Activated naive CD4-positive, alpha-beta T cell treated with anti-CD3 and anti-CD28 coated beads, Interleukin-2, amount 50 U/mL, for 72 hours (primary cell): ENCODE measurements at regions not wholly inside any gene's neighbourhood (a gene's known extent, or its start where the extent isn't known, plus 50 kb on each side); places are given as distances from the start of the nearest gene placed in this dataset.

ENCODE experiments used
- ATAC-seq, 2 donors: fragments of 150-1000 bp; cut with Tn5 transposase; 2 replicates each; pipeline ENCODE4 v1.10.0; 2021; ENCODE audit warnings: mild to moderate bottlenecking in 2 of 2, moderate library complexity in 2 of 2
- DNase-seq, 2 donors: peaks; one replicate each; pipeline ENCODE4 v3.0.0; 2021 to 2022; ENCODE audit warnings: low spot score in 2 of 2
- H3K27ac Mint-ChIP-seq, 2 donors: one replicate each; pipeline ENCODE4 v1.8.0; 2022; ENCODE audit warnings: mild to moderate bottlenecking in 2 of 2, mixed read lengths in 2 of 2
- H3K36me3 Mint-ChIP-seq, 2 donors: one replicate each; pipeline ENCODE4 v1.8.0; 2022; ENCODE audit warnings: mixed read lengths in 2 of 2
- H3K9me3 Mint-ChIP-seq, 2 donors: one replicate each; pipeline ENCODE4 v1.8.0; 2022; ENCODE audit warnings: mixed read lengths in 2 of 2

DNA sequence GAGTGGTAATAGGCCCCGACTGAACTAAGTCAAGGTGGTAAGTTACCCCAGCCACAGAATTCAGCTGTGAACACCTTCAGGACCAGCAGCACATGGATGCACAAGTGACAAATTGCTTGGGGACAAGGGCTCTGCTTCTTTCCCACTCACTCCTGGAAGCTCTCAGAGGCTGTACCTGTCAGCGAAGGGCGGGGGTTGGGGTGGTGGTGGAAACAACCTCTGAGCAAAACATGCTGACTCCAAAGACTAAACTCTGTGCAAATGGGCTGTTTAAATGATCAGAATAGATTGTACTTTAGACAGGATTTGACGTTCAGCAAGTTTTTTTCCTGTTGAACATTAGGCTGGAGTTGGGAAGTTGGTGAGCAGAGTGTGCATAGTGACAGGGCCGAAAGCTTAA, 544.5 kb upstream of the ZNF608 start:
- H3K27ac Mint-ChIP-seq = no peak overlapping the region
- DNase-seq (no peak), ATAC-seq (no peak)
- H3K9me3 Mint-ChIP-seq = peaks cover 5 to 15% of the 10 kb centered on the region in 2 donors
- H3K36me3 Mint-ChIP-seq = no peaks in the 10 kb centered on the region

DNA sequence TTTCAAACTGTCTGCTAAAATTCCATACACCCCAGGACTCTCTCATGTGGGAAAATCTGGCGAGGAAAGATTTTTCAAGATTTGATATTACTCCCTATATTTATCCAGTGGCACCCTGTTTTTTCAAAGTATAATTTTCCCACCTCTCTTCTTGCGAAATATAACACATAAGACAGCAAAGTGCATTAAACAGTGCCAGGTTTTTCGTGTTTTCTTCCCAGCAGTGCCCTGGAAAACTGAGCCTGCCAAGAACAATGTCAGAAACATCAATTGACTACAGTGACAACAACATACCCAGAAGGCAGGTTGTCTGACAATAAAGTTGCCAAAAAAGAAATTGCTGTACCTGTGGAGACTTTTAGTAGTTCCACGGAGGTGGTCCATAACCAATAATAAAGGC, 545.0 kb upstream of the ZNF608 start:
- no peak for ATAC-seq
- Mint-ChIP-seq H3K36me3 (no peaks in the 10 kb centered on the region), H3K27ac (no peak overlapping the region), H3K9me3 (peaks cover 5 to 15% of the 10 kb centered on the region in 2 donors)
- DNase-seq = no peak

DNA sequence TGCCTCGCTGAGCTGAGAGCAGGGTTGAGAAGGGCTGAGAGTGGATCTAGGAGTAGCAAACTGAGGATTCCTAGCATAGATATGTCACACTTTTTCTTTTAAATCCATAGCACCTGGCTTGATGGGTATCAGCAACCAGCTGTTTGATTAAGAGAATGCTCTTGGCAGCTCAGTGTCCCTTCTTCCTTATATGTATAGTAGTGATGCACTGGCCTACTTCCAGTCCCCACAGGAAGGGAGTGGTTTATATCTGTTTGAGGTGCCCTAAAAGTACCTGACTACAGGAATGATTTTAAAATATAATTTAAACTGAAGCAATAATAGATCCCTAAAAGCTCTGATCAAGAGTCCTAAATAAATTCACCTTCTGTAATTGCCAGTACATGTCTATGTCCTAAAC, 546.8 kb upstream of the ZNF608 start:
- no peaks in the 10 kb centered on the region for H3K36me3 Mint-ChIP-seq

DNA sequence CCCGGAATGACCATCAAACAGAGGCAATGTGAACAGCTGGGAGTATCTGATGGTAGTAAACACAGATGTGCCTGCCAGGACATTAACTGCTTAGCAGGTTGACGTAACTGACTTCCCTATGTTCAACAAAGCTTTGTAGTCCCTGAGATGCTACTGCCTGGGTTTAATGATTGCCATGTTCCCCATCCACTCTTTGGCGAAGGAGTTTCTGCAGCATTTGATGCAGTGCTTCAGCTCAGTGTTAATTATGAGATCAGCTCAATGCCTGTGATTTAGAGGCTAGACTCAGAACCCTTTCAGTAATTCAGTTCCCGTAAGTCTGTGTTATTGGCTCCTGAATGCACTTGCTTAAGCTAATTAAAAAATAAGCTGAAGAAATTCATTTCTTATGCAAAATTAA, 547.3 kb upstream of the ZNF608 start:
- DNase-seq (no peak), ATAC-seq (no peak)
- H3K36me3 Mint-ChIP-seq = no peaks in the 10 kb centered on the region
- H3K27ac Mint-ChIP-seq = no peak overlapping the region
- peaks cover 5 to 15% of the 10 kb centered on the region in 2 donors for H3K9me3 Mint-ChIP-seq

More for the DNA sequence above, 546.8 kb upstream of the ZNF608 start:
- Mint-ChIP-seq H3K27ac (no peak overlapping the region), H3K9me3 (peaks cover 5 to 15% of the 10 kb centered on the region in 2 donors)
- ATAC-seq (no peak), DNase-seq (no peak)

DNA sequence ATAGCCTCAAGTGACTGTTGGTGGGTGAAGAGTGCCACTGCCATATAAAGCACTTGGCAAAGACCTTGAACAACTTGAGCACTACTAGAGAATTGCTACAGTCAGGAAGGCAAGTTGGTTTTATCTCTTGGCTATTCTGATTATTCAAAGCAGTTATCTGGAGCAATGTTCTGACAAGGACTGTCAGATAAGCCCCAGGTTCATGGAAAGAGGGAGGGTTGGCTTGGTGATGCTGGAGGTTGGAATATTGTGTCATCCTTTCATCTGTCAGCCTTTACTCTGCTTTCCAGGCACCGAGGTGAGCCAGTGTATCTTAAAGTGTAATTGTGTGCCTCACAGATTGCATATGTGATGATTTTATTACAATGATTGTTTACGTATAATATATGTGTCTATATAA, 548.4 kb upstream of the ZNF608 start:
- Mint-ChIP-seq H3K9me3 (peaks cover 5 to 15% of the 10 kb centered on the region in 2 donors), H3K27ac (no peak overlapping the region), H3K36me3 (no peaks in the 10 kb centered on the region)
- ATAC-seq (no peak), DNase-seq (no peak)

DNA sequence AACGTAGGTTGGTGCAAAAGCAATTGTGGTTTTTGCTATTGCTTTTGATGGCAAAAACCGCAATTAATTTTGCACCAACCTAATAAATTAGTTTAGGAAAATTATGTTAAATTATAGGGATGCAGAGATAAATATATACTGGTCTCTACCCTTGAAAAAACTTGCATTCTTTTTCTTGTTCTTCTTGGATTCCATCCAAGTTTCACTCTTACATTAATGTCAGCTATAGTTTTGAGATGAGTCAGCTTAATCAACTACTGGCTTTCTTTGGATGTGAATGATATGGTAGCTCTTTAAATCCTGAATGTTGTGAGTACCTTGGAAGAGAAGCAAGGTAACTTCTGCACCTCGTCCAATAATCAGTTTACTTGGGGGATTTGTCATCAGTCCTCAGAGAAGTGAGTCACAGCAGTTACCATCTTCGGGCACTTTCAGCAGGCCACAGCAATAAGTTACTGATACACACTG, 549.0 kb upstream of the ZNF608 start:
- Mint-ChIP-seq H3K9me3 (peaks cover 2 to 11% of the 10 kb centered on the region in 2 donors), H3K36me3 (no peaks in the 10 kb centered on the region), H3K27ac (no peak overlapping the region)
- ATAC-seq (no peak), DNase-seq (no peak)

DNA sequence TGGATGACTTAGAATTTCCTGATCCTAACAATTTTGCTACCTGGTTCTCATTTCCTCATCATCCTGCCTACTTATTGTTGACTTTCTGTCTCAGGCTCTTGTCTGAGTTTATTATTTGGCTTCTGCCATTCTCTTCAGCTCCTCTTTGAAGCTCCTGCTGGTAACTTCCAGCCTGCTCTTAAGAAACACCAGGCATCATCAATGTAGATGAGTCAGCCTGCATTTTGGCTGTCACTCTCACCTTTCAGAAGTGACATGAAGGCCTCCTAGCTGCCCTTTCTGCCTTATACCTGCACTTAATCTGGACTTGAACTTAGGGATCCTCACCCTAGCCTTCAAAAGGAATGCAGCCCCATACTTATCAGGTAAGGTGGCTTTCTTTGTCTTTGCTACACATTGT, 551.8 kb upstream of the ZNF608 start:
- ATAC-seq (no peak), DNase-seq (no peak)
- Mint-ChIP-seq H3K36me3 (no peaks in the 10 kb centered on the region), H3K27ac (no peak overlapping the region), H3K9me3 (peaks cover 0 to 5% of the 10 kb centered on the region in 2 donors)

DNA sequence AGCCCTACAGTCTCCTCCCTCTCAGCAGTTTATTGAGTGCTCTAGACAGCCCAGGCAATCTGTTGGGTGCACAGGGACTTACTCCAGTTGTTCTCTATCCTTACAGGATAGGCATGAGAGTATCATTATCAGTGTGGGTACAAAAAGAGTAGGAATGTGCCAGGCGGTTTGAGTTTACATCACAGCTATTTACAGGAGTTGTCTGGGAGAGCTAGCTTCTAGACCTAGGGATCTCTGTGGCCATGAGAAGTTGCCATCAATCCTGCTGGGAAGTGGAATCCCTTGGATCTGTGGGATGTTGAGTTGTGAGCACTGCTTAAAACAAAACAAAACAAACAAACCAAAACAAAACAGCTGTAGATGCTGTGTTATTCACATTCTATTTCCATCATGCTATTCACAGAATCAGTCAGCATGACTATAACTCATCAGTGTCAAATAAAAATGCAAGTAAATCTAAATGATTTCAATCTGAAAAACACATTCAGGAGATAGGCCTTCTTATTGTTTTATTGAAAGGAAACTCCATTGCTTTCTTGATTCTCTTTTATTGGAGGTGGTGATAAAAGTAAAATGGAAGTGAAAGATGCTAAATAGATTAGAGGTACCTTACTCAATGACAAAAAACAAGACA, 552.4 kb upstream of the ZNF608 start:
- no peak overlapping the region for H3K27ac Mint-ChIP-seq
- peaks cover 0 to 5% of the 10 kb centered on the region in 2 donors for H3K9me3 Mint-ChIP-seq
- ATAC-seq = no peak
- DNase-seq = no peak
- H3K36me3 Mint-ChIP-seq = no peaks in the 10 kb centered on the region

DNA sequence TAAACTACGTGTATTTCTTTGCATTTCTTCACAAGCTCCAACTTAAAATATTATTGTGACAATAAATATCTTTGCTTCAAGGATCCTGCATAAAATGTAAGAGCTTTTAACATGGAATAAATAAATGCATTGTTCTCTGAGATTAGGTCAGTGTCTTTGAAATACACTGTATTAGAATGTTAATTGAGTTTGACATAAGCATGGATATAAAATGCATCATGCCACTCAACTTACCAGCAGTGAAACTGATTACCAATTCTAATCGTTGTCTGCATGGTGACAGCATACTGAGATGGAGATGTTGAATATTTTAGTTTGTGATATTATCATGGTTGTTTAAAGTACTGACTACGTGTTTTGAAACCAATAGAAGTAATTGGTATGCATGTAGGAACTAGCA, 555.3 kb upstream of the ZNF608 start:
- Mint-ChIP-seq H3K36me3 (no peaks in the 10 kb centered on the region), H3K27ac (no peak overlapping the region), H3K9me3 (peaks cover 0 to 7% of the 10 kb centered on the region in 2 donors)
- DNase-seq = no peak
- no peak for ATAC-seq

DNA sequence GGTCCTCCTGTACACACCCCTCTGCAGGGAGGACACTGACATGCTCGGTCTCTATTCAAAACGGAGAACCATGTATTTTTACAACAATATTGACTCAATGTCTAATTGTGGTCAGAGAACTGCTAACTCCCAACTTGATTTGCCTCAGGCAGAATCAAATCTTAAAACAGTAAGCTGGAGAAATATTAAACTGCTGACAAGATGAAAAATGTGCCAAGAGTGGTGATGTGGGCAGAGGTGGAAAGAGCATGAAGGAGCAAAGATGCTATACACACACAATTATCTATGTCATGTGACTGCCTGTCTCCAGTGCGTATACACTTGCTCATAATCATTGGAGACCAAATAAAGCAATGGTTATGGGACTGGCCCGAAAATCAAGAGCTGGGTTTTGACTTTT, 556.1 kb upstream of the ZNF608 start:
- Mint-ChIP-seq H3K27ac (no peak overlapping the region), H3K9me3 (peaks cover 0 to 9% of the 10 kb centered on the region in 2 donors), H3K36me3 (peaks cover under 1 to 1% of the 10 kb centered on the region in 2 donors)
- DNase-seq (no peak), ATAC-seq (no peak)

DNA sequence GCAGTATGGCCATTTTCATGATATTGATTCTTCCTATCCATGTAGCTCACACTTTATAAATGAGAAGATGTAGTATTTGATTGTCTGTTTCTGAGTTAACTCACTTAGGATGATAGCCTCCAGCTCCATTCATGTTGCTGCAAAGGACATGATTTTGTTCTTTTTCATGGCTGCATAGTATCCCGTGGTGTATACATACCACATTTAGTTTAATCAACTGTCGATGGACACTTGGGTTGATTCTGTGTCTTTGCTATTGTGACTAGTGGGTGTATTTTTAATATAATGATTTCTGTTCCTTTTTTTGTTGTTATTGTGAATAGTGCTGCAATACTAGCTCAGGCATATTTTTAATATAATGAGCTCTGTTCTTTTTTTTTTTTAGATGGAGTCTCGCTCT, 560.3 kb upstream of the ZNF608 start:
- ATAC-seq (no peak), DNase-seq (no peak)
- Mint-ChIP-seq H3K27ac (no peak overlapping the region), H3K9me3 (peaks cover 0 to 20% of the 10 kb centered on the region in 2 donors), H3K36me3 (peaks cover 9 to 11% of the 10 kb centered on the region in 2 donors)

DNA sequence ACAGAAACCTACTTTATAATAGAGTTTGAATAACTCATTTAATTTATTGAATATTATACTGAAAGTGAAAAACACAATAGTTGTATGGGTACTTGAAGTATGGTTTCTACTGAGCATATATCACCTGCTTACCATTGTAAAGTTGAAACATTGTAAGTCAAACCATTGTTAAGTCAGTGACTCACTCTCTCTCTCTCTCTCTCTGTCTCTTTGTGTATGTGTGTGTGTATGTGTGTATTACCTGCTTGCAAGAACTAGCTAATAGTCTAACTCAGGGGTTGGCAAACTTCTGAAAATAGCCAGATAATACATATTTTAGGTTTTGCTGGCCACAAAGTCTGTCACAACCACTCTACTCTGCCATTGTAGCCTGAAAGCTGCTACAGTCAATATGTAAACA, 564.3 kb upstream of the ZNF608 start:
- Mint-ChIP-seq H3K9me3 (peaks cover 6 to 22% of the 10 kb centered on the region in 2 donors), H3K27ac (no peak overlapping the region), H3K36me3 (peaks cover 9 to 11% of the 10 kb centered on the region in 2 donors)
- DNase-seq (no peak), ATAC-seq (no peak)

DNA sequence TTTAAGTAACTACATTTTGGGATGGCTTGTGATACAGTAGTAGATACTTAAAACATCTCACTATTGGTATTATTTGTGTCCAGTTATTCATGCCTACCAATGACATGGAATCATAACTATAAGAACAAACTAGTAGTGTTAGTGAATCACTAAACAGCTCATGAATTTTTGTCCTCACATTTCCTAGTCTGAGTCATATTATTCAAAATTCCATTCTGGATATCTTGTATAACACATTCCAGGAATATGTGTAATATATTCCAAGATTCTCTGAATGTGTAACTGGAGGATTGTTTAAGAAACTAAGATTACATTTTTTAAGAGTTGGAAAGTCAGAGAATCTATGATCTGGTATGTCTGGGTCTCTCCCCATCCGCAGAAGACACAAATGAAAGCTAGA, 565.3 kb upstream of the ZNF608 start:
- Mint-ChIP-seq H3K36me3 (peaks cover 9 to 11% of the 10 kb centered on the region in 2 donors), H3K9me3 (peaks cover 6 to 22% of the 10 kb centered on the region in 2 donors), H3K27ac (no peak overlapping the region)
- no peak for ATAC-seq
- DNase-seq = no peak

DNA sequence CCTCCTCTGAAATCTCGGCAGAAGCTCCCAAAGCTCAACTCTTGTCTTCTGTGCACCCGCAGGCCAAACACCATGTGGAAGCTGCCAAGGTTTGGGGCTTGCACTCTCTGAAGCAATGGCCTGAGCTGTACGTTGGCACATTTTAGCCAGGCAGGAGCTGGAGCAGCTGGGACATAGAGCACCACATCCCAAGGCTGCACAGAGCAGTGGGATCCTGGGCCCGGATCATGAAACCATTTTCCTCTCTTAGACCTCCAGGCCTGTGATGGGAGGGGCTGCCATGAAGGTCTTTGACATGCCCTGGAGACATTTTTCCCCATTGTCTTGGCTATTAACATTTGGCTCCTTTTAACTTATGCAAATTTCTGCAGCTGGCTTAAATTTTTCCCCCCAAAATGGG, 567.1 kb upstream of the ZNF608 start:
- ATAC-seq (no peak), DNase-seq (no peak)
- H3K36me3 Mint-ChIP-seq = peaks cover 0 to under 1% of the 10 kb centered on the region in 2 donors
- H3K27ac Mint-ChIP-seq = no peak overlapping the region
- peaks cover 6 to 10% of the 10 kb centered on the region in 2 donors for H3K9me3 Mint-ChIP-seq

DNA sequence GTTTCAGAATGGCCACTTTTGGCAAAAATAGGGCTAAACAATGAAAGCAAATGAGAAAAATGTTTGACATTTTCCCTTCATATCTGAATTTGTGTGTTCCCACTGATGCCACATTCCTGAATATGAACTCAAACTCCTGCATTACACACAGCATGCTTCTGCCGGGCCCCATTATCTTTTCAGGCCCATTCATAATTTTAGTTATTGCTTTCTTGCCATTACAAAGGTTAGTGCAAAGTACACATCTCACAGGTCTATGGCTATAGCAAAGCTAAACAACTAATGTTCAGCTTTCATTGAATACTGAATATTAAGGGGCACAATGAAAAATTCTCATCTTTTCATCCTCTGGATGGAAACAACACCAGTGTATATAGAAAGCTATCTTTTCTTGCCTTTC, 568.9 kb upstream of the ZNF608 start:
- H3K36me3 Mint-ChIP-seq = no peaks in the 10 kb centered on the region
- no peak overlapping the region for H3K27ac Mint-ChIP-seq
- ATAC-seq (no peak), DNase-seq (no peak)
- H3K9me3 Mint-ChIP-seq = peaks cover 9 to 11% of the 10 kb centered on the region in 2 donors

DNA sequence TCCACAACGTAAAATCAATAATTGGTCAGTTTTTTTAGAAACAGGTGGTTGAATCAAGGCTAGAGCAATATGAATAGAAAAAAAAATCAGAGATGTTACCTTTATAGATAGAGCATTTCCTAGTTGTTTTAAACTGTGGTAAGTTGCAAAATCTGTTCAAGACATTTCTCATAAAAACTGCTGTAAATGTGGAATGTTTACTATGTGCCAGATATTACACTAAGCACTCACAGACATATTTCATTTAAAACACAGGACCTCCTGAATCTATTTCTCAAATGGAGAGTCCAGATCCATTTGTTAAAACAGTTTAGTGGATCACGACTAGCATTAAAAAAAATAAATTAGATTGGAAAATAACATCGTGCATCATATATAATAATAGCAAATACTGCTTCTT, 570.0 kb upstream of the ZNF608 start:
- Mint-ChIP-seq H3K27ac (no peak overlapping the region), H3K9me3 (peaks cover 9 to 13% of the 10 kb centered on the region in 2 donors), H3K36me3 (no peaks in the 10 kb centered on the region)
- ATAC-seq (no peak), DNase-seq (no peak)

DNA sequence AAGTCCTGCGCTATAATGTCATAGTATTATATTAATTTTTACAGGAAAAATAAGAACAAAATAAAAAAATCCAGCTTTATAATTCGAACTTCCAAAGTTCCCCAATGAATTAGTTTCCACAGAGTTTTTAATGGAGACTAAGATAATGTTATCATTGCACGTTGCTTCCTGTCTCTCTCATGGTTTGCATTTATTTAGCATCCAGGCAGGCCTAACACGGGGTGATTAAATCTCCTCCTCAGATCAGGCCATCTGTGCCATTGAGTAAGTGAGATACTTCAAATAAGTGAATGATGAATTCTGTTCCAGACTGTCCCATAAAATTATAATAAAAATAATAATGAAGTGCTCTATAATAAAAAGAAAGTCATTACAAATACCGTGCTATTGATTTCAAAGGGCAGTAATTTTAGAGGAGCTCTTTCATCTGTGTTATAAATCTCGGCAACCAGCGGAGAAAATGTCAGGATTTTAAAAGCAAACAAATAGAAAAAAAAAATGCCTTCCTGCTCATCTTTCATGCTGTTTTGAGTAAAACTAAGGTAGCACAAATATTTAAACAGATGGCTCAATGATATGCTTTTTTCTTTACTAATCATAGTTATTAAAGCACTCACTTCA, 570.6 kb upstream of the ZNF608 start:
- H3K9me3 Mint-ChIP-seq = peaks cover 9 to 17% of the 10 kb centered on the region in 2 donors
- no peak overlapping the region for H3K27ac Mint-ChIP-seq
- DNase-seq (no peak), ATAC-seq (no peak)
- no peaks in the 10 kb centered on the region for H3K36me3 Mint-ChIP-seq

DNA sequence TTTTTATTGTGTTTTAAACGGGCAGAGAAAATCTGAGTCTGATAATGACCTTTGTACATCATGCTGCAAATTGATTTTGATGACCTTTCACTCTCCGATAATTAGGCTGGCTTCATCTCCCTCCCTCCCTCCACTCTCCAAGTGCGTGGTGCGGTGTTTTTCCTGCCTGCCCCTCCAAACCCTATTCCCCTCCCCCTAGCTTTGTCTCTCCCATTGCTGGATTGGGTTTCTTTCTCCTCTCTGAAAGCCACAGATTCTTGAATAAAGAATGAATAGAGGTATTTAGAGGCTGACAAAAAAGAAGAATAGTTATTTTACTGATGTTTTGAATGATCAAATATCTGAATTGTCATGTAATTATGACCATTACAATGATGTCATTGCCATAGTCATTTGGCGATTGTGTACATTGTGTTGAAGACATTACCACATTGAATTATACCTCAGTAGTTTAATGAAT, 571.1 kb upstream of the ZNF608 start:
- H3K36me3 Mint-ChIP-seq = no peaks in the 10 kb centered on the region
- H3K9me3 Mint-ChIP-seq = peaks cover 9 to 17% of the 10 kb centered on the region in 2 donors
- DNase-seq (no peak), ATAC-seq (no peak)
- no peak overlapping the region for H3K27ac Mint-ChIP-seq
